Gastrocnemius medialis (tissue), 4 donors: ENCODE measurements at regions not wholly inside any gene's neighbourhood (a gene's known extent, or its start where the extent isn't known, plus 50 kb on each side); places are given as distances from the start of the nearest gene placed in this dataset.

Experiments
- ATAC-seq, 2 donors: fragments of 150-250 bp; one replicate each; pipeline ENCODE4 v1.9.1; 2016
- DNase-seq, 2 donors: peaks; one replicate each; pipeline ENCODE4 v3.0.0-alpha.2; 2019
- H3K27ac ChIP-seq, 4 donors: fragments of 200-600 bp; sonication (generic); 1 replicate in 1 of 4; 2 replicates in 3 of 4; pipeline ENCODE4 v1.5.1; 2016 to 2018; ENCODE audit warnings: mild to moderate bottlenecking in 2 of 4, moderate library complexity in 1 of 4
- H3K27me3 ChIP-seq, 3 donors: fragments of 200-600 bp; sonication (generic) in 2 of 3; 1 replicate in 1 of 3; 2 replicates in 2 of 3; pipeline versions ENCODE4 v1.5.1 to v1.6.0; 2016 to 2019; ENCODE audit warnings: mild to moderate bottlenecking in 1 of 3, moderate library complexity in 1 of 3
- H3K36me3 ChIP-seq, 2 donors: fragments of 200-600 bp; sonication (generic) in 1 of 2; one replicate each; pipeline ENCODE4 v1.5.1; 2017 to 2018
- H3K4me1 ChIP-seq, 2 donors: fragments of 200-600 bp; sonication (generic) in 1 of 2; one replicate each; pipeline ENCODE4 v1.5.1; 2016 to 2017; ENCODE audit warnings: mild to moderate bottlenecking in 2 of 2
- H3K4me3 ChIP-seq, 4 donors: fragments of 200-600 bp; sonication (generic) in 3 of 4; 1 replicate in 1 of 4; 2 replicates in 3 of 4; pipeline ENCODE4 v1.5.1; 2016 to 2019; ENCODE audit warnings: mild to moderate bottlenecking in 2 of 4
- H3K9me3 ChIP-seq, 3 donors: fragments of 200-600 bp; sonication (generic) in 2 of 3; 1 replicate in 1 of 3; 2 replicates in 2 of 3; pipeline ENCODE4 v1.5.1; 2016 to 2019
- CTCF ChIP-seq, 5 experiments: fragments of 450-650 bp in 3 of 5; fragments of 200-600 bp in 2 of 5; sonication (generic) in 2 of 5; IDR thresholded peaks in 4 of 5; conservative IDR thresholded peaks in 1 of 5; 1 replicate in 4 of 5; 2 replicates in 1 of 5; pipeline ENCODE4 v1.5.1; 2016 to 2019; ENCODE audit warnings: antibody characterized with exemption in 5 of 5, mild to moderate bottlenecking in 3 of 5, moderate library complexity in 3 of 5
- POLR2A ChIP-seq, 2 donors: fragments of 450-650 bp; IDR thresholded peaks; one replicate each; pipeline ENCODE4 v1.6.1; 2017; ENCODE audit warnings: antibody characterized with exemption in 2 of 2, mild to moderate bottlenecking in 2 of 2, moderate library complexity in 2 of 2
- in situ Hi-C, 4 donors: fragments of 200-750 bp; cut with MboI; loops; one replicate each; pipeline versions ENCODE4 v1.15.0 to v1.8.0; 2017; ENCODE audit warnings: low sequenced_read_pairs in 4 of 4
- intact Hi-C: fragments of 100-400 bp; cut with DNase I; formaldehyde crosslinking; loops from one replicate; pipeline ENCODE4 v1.15.1; 2023; ENCODE audit warnings: low total_unique reads

- intact Hi-C loops (no loop called here), in situ Hi-C loops (no loop called here)
- H3K4me3 ChIP-seq: no peak overlapping the region
- H3K27me3 ChIP-seq: no peaks in the 10 kb centered on the region
- ATAC-seq (no peak), DNase-seq (no peak)
- H3K9me3 ChIP-seq: no peaks in the 10 kb centered on the region
- H3K36me3 ChIP-seq: no peaks in the 10 kb centered on the region
- TF ChIP-seq POLR2A (IDR thresholded peaks at IDR 0.05): no peak
- no peaks in the 10 kb centered on the region for H3K4me1 ChIP-seq
- H3K27ac ChIP-seq: no peak overlapping the region
Observed at GRCh38 chr11:19432370-19433061, 191.8 kb upstream of the E2F8 start.

- H3K4me3 ChIP-seq: no peak overlapping the region
- H3K27me3 ChIP-seq: no peaks in the 10 kb centered on the region
- H3K27ac ChIP-seq: no peak overlapping the region
- in situ Hi-C loops (no loop called here), intact Hi-C loops (no loop called here)
- H3K36me3 ChIP-seq: no peaks in the 10 kb centered on the region
- TF ChIP-seq POLR2A (IDR thresholded peaks at IDR 0.05) (no peak), CTCF (IDR thresholded peaks at IDR 0.05 in 4 of 5, conservative IDR thresholded peaks at IDR 0.05 in 1 of 5) (no peak)
- peaks cover 0 to 5% of the 10 kb centered on the region in 2 donors for H3K4me1 ChIP-seq
- no peak for ATAC-seq
- H3K9me3 ChIP-seq: no peaks in the 10 kb centered on the region
- no peak for DNase-seq
Observed at GRCh38 chr11:19430754-19431398, 190.1 kb upstream of the E2F8 start.

- H3K27me3 ChIP-seq: no peaks in the 10 kb centered on the region
- H3K4me3 ChIP-seq: no peak overlapping the region
- DNase-seq (no peak), ATAC-seq (no peak)
- H3K36me3 ChIP-seq: no peaks in the 10 kb centered on the region
- no peak overlapping the region for H3K27ac ChIP-seq
- peaks cover 0 to 5% of the 10 kb centered on the region in 2 donors for H3K4me1 ChIP-seq
- H3K9me3 ChIP-seq: no peaks in the 10 kb centered on the region
- TF ChIP-seq CTCF (IDR thresholded peaks at IDR 0.05 in 4 of 5, conservative IDR thresholded peaks at IDR 0.05 in 1 of 5) (no peak), POLR2A (IDR thresholded peaks at IDR 0.05) (no peak)
- intact Hi-C loops: no loop called here
- in situ Hi-C loops: no loop called here
Observed at GRCh38 chr11:19430346-19430745, 189.6 kb upstream of the E2F8 start.

- Histone ChIP-seq H3K27ac (no peak overlapping the region), H3K36me3 (no peaks in the 10 kb centered on the region), H3K27me3 (no peaks in the 10 kb centered on the region), H3K4me3 (no peak overlapping the region), H3K9me3 (no peaks in the 10 kb centered on the region), H3K4me1 (peaks cover 0 to 5% of the 10 kb centered on the region in 2 donors)
- TF ChIP-seq CTCF (IDR thresholded peaks at IDR 0.05 in 4 of 5, conservative IDR thresholded peaks at IDR 0.05 in 1 of 5): no peak
- no peak for TF ChIP-seq POLR2A (IDR thresholded peaks at IDR 0.05)
- intact Hi-C loops (no loop called here), in situ Hi-C loops (no loop called here)
- no peak for DNase-seq
- no peak for ATAC-seq
Observed at GRCh38 chr11:19429108-19429760, 188.5 kb upstream of the E2F8 start.
